IPS-18c (cell line): ENCODE measurements at regions not wholly inside any gene's neighbourhood (a gene's known extent, or its start where the extent isn't known, plus 50 kb on each side); places are given as distances from the start of the nearest gene placed in this dataset.
"Not testable (repeated sequence)": the region's sequence is repeated elsewhere in the genome, so short reads cannot be mapped to it uniquely, and the experiment has no call there.

Experiments used
- H3K4me3 ChIP-seq: 2 replicates; pipeline ENCODE4 v1.7.0; 2013; ENCODE audit warnings: low read depth, mild to moderate bottlenecking, low read length, moderate library complexity; ENCODE audit not compliant: insufficient read depth
- H3K9me3 ChIP-seq: one replicate; pipeline ENCODE4 v1.6.1; 2013; ENCODE audit warnings: mild to moderate bottlenecking, low read length, moderate library complexity; ENCODE audit not compliant: control insufficient read depth, insufficient read depth

GRCh38 chr1:239174880-239175279 is 211.5 kb upstream of the CHRM3 start:
- Histone ChIP-seq H3K9me3 (no peaks in the 10 kb centered on the region), H3K4me3 (no peak overlapping the region)

GRCh38 chr1:239170828-239171227 is 215.5 kb upstream of the CHRM3 start:
- Histone ChIP-seq H3K9me3 (no peaks in the 10 kb centered on the region), H3K4me3 (no peak overlapping the region)

- H3K9me3 ChIP-seq, result no peaks in the 10 kb centered on the region
These were observed 217.1 kb upstream of the CHRM3 start for GRCh38 chr1:239169276-239169675.

GRCh38 chr1:239164451-239165180 is 221.8 kb upstream of the CHRM3 start:
- H3K9me3 ChIP-seq, result no peaks in the 10 kb centered on the region
- H3K4me3 ChIP-seq, result no peak overlapping the region

More at GRCh38 chr1:239169276-239169675, 217.1 kb upstream of the CHRM3 start:
- no peak overlapping the region for H3K4me3 ChIP-seq

- no peaks in the 10 kb centered on the region for H3K9me3 ChIP-seq
These were observed 230.8 kb upstream of the CHRM3 start for GRCh38 chr1:239155466-239156091.

GRCh38 chr1:239151937-239152336 is 234.4 kb upstream of the CHRM3 start:
- Histone ChIP-seq H3K4me3 (no peak overlapping the region), H3K9me3 (no peaks in the 10 kb centered on the region)

More at GRCh38 chr1:239155466-239156091, 230.8 kb upstream of the CHRM3 start:
- no peak overlapping the region for H3K4me3 ChIP-seq

GRCh38 chr1:239140968-239141367 is 245.4 kb upstream of the CHRM3 start:
- no peak overlapping the region for H3K4me3 ChIP-seq
- no peaks in the 10 kb centered on the region for H3K9me3 ChIP-seq

- Histone ChIP-seq H3K9me3 (no peaks in the 10 kb centered on the region), H3K4me3 (no peak overlapping the region)
These were observed 246.6 kb upstream of the CHRM3 start for GRCh38 chr1:239139801-239140200.

- no peaks in the 10 kb centered on the region for H3K9me3 ChIP-seq
- no peak overlapping the region for H3K4me3 ChIP-seq
These were observed 257.8 kb upstream of the CHRM3 start for GRCh38 chr1:239128541-239128940.

GRCh38 chr1:239126884-239127283 is 259.5 kb upstream of the CHRM3 start:
- H3K9me3 ChIP-seq, result no peaks in the 10 kb centered on the region
- no peak overlapping the region for H3K4me3 ChIP-seq

GRCh38 chr1:239125893-239126292 is 260.5 kb upstream of the CHRM3 start:
- no peaks in the 10 kb centered on the region for H3K9me3 ChIP-seq
- H3K4me3 ChIP-seq, result no peak overlapping the region

- H3K9me3 ChIP-seq, result no peaks in the 10 kb centered on the region
- H3K4me3 ChIP-seq, result no peak overlapping the region
These were observed 261.3 kb upstream of the CHRM3 start for GRCh38 chr1:239125027-239125426.

- Histone ChIP-seq H3K4me3 (no peak overlapping the region), H3K9me3 (no peaks in the 10 kb centered on the region)
These were observed 263.1 kb upstream of the CHRM3 start for GRCh38 chr1:239123260-239123659.

- no peak overlapping the region for H3K4me3 ChIP-seq
- H3K9me3 ChIP-seq, result no peaks in the 10 kb centered on the region
These were observed 274.1 kb upstream of the CHRM3 start for GRCh38 chr1:239112101-239112935.

GRCh38 chr1:239107676-239108075 is 278.7 kb upstream of the CHRM3 start:
- Histone ChIP-seq H3K4me3 (no peak overlapping the region), H3K9me3 (no peaks in the 10 kb centered on the region)

- H3K9me3 ChIP-seq, H3K4me3 ChIP-seq: not testable (repeated sequence)
These were observed 279.7 kb upstream of the CHRM3 start for GRCh38 chr1:239106689-239107088.

- no peaks in the 10 kb centered on the region for H3K9me3 ChIP-seq
- H3K4me3 ChIP-seq, result no peak overlapping the region
These were observed 287.8 kb upstream of the CHRM3 start for GRCh38 chr1:239098400-239099037.
